NCI-H1694 (cell line): ENCODE measurements at regions not wholly inside any gene's neighbourhood (a gene's known extent, or its start where the extent isn't known, plus 50 kb on each side); places are given as distances from the start of the nearest gene placed in this dataset.

ENCODE experiments used
- DNase-seq: peaks from one replicate; lab custom pipeline; 2025; lab: John Stamatoyannopoulos, UW

DNA sequence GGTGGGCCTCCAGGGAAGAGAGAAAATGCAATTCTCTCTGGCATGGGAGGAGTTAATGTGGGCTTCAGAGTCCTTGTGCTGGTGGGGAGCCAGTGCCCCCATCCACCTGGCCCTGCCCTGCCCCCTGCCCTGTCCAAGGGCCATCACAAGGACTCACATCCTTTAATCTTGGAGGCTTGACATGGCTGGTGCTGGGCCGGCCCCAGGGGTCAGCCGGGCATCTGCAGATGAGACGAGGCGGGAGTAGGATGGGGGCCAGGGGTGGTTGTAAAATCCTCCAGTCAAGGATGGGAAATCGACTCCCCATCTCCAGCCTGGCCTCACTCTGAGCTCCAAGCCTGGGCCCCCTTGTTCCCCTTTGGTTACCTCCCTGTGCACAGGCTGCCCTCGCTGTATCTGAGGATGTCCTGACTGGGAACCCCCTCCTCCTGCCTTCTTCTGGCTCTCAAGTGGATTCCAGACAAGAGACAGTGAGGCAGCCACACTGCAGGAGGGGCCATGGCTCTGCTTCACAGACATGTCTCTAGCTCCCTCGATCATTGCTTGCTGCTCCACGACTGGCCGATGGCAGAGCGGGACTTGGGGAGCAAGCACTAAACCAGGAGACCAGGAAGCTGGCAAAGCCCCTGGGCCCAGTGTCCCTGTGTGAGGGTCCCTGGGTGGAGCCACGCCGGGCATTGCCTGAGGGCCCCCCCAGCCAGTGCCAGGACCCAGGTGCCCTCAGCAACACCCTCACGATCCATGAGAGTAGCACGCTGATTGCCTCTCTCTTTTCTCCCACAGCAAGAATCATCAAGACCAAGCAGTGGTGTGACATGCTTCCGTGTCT is 1120.5 kb downstream of the BRD1 start:
- no peak for DNase-seq

DNA sequence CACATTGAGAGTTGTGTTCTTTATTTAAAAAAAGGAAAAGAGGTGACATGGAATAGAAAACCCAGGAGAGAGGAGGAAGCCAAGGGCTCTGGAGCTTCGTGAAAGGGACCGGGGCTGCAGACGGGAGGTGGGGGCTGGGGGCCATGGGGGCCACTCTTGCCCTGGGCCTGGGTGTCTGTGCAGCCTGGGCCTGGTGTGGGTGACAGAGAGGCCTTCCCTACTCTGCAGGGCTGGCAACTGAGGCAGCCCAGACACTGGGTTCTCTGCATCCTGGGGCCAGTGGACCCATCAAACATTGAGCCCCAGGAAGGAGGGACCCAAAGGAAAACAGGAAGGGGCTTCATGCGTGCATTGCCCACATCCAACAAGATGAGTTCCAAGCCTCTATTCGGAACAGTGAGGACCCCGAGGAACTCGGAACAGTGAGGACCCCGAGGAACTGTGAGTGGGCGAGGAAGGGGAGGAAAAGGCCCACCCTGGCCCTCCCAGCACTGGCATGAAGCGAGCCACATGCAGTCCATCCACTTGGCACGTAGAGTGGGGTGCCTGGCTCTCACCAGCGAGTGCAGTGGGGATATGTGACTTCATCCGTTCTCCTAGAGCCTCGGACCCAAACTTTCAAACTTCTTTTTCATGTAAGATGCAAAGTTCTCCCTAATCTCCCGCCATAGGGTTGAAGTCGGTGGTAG is 1121.6 kb downstream of the BRD1 start:
- DNase-seq = no peak

DNA sequence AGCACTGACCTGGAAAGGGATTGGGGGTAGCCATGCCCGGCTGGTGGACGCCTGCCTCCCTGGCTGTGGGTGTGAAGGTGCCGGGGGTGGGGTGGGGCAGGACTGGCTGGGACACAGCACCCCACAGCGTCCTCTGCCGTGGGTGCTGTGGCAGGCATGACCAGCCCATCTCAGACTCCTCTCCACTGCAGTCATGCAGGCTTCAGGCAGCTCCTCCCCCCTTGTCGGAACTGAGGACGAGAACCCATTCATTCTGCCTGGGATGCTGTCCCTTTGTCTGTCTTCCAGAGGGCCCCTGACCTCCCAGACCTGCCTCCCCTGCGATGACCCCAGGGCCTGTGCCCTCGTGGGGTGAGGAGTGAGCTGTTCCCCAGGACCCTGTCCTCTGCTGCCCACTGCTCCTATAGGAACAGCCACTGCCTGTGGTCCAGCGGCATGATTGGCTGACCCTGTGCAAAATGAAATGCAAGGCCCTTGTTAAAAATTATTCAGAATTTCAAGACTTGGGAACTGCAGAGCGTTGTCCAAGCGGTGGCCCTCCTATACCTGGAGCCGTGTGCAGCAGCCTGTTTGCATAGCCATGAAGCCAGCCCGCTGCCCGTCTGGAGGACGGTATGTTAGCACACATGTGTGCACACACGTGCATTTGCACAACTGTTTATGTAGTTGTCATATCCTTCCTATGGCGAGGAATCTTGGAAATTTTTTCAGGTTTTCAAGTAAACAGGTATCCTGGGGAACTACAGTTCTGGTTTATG is 1122.3 kb downstream of the BRD1 start:
- no peak for DNase-seq

DNA sequence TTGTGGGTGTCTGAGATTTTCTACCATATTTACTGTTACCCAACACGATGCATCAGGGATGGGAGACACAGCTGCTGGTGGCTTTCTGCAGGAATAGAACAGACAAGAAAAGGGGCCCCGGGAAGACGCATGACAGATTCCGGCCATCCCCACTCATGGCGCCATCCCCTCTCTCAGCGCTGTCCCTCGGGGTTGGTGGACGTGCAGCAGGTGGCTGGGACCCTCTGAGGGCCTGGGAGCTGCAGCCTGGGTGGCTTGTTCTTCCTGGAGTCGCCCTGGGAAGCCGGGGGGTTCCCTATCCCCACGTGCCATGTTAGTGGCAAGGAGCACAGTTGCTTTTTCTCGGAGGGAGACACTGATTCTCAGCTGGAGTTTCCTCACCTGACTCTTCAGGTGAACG is 1123.3 kb downstream of the BRD1 start:
- no peak for DNase-seq

DNA sequence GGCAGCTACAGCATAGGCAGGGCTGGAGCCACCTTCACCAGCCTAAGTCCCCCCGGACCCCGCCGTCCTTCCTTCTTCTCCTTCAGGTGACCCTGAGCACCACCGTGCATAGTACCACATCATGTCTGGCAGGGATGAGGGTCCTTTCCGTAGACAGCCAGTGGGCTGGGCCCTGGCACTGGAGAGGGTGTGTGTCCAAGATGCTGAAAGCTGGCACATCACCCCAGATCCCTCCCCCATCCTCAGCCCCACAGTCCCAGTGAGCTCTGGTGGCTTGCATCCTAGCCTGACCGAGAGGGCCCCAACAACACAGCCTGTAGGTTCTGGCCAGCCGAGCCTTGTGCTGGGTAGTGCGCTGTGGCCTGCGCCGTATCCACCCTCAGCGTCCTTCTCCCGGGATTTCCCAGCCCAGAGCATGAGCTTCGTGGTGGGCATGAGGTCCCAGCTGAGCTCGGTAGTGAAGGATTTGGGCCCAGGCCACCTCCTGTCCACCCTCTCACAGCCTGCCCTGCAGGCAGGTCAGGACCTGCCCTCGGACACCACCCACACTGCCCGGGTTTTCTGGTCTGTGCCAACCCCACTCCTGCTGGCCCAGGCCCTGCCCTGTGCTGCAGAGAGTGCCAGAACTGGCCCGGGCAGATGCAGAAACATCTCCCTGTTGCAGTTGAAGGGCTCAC is 1124.3 kb downstream of the BRD1 start:
- no peak for DNase-seq

DNA sequence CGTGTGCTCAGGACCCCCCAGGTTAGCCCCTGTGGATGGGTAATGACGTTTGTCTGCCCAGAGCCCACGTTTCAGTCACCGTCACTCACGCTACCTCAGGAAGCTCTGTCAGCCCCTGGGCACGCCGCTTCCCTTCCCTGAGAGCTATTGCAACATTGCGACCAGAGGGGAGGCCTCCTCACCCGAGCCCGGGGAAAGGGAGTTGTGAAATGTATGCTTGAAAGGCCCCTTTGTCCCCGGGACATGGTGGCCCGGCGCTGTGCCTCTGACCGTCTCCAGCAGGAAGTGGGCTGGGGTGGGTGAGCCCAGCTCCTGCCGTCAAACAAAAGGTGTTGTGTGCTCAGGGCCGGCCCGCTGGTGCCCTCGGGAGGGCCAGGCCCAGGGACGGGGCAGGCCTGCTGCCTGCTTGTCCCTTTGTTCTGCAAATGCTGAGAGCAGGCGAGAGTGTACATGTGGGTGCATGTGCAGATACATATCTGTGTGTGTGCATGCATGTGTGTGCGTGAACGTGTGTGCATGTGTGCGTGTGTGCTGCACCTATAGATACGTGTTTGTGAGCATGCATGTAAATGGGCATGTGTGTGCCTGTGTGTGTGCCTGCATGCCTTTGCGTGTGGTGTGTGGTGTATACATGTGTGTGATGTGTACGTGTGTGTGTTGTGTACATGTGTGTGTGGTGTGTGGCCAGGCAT is 1125.0 kb downstream of the BRD1 start:
- DNase-seq = no peak

DNA sequence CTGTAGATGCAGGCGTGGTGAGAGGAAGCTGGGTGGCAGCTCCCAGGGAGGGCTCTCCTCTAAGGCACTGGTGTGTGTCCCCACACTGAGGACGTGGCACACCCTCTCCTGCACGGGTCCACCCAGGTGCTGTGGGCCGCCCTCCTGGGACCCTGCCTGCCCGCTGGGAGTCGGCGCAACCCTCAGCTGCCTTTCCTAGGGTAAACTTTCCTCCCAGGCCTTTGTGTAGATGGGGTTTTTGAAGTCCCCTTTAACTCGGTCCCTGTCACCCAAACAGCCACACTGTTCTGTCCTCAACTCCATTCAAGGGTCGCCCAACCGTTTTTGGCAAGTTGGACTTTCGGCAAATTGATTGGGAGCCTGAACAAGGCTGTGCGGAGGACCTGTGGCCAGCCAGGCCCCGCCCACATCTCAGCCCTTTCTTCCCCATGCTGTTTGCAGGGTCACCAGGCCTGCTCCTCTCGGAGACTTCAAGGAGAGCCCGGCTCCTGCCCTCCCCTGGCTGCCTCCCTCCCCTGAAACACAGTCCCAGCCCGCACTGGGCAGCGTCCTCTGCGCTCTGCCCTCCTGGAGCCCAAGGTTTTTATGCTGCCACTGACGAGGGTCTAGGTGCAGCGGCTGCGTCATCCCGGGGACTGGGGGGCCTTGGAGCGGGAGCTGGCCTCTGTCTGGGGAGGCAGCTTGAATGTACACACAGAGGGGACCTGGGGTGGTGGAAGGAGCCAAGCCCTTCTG is 1126.2 kb downstream of the BRD1 start:
- DNase-seq = no peak

DNA sequence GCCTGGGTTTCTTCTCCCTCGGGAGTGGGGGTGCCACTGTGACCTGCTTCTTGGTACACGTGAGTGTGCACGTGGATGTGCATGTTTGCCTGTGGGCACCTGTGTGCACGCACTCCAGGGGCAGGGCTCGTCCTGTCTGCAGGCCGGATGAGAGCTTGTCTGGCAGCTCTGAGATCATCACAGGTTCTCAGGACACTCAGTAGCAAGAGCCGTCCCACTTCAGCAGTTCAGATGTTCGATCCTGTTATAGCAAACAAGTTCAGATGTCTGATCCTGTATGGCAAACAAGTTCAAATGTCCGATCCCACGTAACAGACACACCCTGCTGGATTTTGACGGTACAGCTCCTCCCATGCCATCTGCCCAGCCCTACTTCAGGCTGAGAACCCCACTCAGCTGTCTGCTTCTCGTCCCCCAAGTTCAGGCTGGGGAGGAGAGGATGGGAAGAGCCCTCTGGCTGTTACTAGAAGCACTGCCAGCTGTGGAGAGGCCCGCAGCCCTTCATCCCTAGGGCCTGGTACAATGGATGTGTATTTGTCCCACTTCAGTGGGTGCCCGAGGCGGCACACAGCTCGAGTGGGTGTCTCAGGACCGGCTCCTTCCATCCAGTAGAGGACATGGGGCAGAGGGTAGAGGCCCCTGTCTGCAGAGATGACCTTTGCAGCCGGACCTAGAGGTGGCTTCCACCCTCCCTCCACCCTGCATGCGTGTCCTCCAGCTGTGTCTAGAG is 1126.9 kb downstream of the BRD1 start:
- peak; percentile 74 for DNase-seq

DNA sequence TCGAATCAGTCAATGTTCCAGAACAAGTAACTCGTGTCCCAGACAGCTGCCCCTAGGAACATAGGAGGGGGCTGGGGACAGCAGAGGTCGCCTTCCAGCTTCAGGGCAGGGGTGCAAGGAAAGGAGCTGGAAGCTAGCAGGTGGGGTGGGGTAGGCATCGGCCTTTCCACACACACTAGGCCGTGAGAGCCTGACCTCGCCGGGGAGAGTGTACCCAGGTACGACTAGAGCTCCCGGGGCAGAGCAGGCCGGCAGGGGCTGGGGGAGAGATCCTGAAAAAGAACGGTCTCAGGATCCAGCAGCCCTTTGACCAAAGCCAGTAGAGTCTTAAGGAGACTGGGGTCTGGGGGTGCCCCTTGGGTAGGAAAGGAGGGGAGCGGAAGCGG is 1127.5 kb downstream of the BRD1 start:
- no peak for DNase-seq

DNA sequence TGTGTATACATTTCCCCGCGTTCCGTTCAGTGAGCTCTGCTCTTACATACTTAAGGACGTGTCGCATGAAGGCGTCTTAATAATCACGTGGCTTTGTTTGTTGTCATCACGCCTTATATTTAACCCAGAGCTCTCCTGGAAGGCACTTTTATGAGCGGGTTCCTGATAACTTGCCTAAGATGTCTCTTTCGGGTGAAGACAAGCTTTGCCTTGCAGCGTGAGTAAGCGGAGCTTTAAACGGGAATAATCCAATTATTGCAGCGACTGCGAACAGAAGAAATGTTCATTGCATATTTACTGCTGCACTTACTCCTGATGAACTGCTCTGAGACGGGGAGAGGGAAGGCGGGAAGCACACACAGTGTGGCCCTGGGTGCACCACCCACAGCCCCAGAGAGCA is 1128.2 kb downstream of the BRD1 start:
- DNase-seq = no peak

DNA sequence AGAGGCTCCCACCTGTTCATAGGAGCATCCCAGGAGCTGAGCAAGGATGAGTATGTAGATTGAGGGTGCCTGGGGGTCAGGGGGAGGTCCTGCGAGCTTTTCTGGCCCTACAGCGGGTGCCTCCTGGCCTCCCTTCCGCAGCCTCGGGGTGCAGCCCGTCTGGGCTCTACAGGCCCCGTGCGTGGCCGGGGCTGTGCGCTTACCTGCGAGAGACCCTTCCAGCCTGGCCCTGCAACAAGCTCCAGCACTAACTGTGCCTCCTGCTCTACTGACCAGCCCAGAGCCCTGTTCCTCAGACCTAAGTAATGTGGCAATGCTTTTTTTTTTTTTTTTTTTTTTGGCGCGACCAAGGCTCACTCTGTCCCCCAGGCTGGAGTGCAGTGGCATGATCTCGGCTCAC is 1129.1 kb downstream of the BRD1 start:
- no peak for DNase-seq

DNA sequence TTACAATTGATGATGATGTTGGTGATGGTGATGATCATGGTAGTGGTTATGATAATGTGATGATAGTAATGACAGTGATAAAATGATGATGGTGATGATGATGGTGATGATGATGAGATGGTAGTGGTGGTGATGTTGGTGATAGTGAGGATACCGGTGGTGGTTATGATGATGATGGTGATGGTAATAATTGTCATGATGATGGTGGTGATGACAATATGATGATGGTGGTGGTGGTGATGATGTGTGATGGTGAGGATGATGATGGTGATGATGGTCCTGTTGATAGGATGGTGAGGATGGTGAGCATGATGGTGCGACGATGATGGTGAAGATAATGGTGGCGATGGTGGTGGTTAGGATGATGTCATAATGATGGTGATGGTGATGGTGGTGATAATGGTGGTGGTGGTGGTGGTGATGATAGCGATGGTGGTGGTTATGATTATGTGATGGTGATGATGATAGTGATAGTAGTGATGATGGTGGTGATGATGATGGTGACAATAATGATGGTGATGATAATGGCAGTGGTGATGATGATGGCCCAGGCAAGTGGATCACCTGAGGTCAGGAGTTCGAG is 1129.9 kb downstream of the BRD1 start:
- no peak for DNase-seq

DNA sequence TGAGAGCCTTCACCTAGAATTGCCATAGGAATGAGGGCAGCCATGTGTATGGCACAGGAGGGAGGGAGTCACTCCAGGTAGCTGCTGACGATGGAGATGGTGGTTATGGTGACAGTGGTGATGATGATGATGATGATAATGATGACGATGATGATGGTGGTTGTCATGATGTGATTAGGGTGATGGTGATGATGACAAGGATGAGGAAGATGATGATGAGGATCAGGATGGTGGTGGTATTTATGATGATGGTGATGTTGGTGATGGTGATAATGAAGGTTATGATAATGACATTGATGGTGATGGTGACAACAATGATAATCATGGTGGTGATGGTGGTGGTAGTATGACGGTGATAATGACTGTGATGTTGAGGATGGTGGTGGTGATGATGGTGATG is 1130.5 kb downstream of the BRD1 start:
- DNase-seq = no peak

DNA sequence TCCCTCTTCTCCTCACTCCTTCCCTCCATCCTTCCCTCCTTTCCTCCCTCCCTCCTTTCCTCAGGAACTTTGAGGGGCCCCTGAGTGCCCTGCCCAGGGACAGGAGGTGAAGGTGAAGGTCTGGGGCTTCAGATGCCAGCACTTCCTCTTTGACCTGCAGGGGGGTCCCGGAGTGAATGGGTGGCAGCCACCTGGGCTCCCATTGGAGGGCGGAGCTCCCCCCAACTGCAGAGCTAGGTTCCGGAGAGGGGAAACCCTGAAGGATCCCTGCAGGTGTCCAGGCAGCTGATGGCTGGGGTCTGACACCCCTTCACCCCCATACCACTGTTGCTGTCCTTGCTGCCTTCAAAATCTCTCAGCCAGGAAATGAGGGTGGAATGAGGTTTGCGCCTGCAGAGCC is 1131.3 kb downstream of the BRD1 start:
- DNase-seq = no peak

DNA sequence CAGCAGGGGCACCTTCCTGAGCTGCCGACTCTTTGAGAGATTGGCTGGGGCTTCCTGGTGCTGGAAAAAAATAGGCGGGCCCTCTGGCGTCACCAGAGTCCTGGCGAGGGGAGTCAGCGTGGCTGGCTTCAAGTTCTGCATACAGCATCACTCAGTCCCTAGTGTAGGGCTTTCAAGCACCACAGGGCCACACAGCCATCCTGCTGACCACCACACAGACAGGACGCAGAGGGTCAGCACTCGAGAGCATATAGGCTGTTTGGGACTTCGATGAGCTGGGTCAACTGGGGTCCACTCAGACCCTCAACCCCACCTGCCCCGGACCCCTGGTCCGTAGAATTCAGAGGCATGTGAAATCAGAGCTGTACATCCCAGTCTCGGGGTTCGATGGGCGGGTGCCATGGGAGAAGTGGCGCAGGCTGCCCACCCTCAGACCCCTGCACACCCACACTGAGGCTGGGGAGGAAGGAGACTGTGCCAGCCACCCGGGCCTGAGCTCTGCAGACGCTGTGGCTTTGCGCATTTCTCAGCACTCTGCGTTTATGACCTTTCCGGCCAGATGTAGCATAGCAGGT is 1131.9 kb downstream of the BRD1 start:
- no peak for DNase-seq

DNA sequence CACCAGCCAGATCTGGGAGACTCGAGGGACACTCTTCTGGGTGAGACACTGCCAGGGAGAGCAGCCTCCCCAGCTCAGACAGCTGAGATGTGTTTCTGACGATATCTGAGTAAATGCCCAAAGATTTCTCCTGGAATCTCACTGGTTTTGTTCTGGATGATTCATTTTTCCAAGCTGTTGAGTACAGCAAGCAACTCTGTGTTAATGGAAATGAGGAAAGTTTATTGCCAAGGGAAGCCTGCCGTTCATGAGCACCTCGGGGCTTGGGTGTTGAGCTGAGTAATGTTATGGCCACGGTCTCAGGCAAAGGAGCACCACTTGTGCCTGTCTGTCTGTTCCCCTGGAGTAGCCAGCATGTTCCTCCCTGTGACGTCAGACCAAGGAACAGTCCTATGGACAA is 1132.4 kb downstream of the BRD1 start:
- no peak for DNase-seq

DNA sequence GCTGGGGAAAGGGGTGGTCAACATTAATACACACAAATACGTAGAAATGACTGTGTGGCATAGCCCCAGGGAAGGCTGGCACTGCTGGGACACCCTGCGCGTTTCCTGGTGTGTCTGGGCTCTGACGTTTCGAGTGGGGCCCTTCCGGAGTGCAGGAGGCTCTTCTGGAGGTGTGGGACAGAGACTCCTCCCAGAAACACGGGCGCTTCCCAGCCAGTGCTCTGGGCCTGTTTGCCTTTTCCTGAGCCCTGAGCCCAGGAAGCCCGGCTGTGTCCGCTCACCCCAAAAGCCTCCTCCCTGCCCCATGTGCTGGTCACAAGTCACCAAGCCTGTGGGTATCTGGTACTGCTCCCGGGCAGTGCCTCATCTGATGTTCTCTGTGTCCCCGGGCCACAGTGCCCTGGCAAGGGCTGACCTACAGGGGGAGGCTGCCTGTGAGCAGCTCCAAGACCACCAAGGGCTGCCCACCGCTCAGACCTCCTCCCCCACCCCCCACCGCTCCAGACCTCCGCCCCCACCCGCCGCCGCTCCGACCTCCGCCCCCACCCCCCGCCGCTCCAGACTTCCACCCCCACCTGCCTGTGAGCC is 1133.3 kb downstream of the BRD1 start:
- no peak for DNase-seq

DNA sequence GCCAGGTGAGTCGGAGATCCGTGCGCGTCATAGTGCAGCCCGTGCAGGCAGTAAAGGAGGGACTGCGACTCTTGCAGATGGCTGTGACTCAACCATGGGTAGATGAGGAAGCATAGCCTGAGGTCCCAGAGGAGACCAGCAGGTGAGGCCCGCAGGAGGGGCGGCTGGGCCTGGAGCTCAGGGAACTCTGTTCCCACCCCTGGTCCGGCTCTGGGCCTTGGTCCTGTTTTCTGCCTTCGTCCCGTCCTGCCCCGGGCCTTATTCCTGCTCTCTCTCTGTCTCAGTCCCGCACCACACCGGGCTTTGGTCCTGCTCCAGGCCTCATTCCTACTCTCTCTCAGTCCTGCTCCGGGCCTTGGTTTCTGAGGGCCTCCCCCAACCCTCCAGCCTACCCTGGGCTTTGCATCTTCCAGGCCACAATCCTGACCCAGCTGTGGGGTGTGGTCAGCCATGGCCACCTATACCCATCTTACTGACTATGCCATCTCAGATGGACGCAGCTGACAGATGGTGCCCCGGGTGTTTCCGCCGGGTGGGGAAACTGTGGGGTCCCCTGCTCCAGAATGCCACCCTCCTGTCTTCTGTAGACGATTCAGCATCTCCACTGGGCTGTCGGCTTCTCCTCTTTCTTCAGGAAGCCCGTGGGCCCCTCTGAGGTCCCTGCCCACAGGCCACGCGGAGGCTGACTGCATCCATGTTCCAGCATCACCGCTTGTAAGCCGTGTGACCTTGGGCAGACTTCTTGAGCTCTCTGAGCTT is 1134.1 kb downstream of the BRD1 start:
- DNase-seq = no peak
